NB4 (cell line): ENCODE measurements at regions not wholly inside any gene's neighbourhood (a gene's known extent, or its start where the extent isn't known, plus 50 kb on each side); places are given as distances from the start of the nearest gene placed in this dataset.

ENCODE experiments used
- DNase-seq: peaks from one replicate; pipeline ENCODE4 v3.0.0; 2010; ENCODE audit warnings: low read depth
- H3K4me3 ChIP-seq: one replicate; pipeline ENCODE4 v1.5.1; 2011; ENCODE audit warnings: mild to moderate bottlenecking, low read depth, low read length, moderate library complexity
- MYC ChIP-seq: IDR thresholded peaks from 2 replicates; pipeline ENCODE4 v1.6.1; 2011; ENCODE audit warnings: low read depth, low read length
- POLR2A ChIP-seq: IDR thresholded peaks from 2 replicates; pipeline ENCODE4 v1.6.1; 2011; ENCODE audit warnings: mild to moderate bottlenecking; ENCODE audit not compliant: insufficient read length; ENCODE audit errors: extremely low read depth
- TF ChIP-seq, protein P1 (sequence below): IDR thresholded peaks from 2 replicates; pipeline ENCODE4 v1.6.1; 2011; ENCODE audit warnings: low read depth, low read length
- TF ChIP-seq, protein P2 (sequence below): IDR thresholded peaks from one replicate; pipeline ENCODE4 v1.5.1; 2012; ENCODE audit warnings: low read depth, low read length

DNA sequence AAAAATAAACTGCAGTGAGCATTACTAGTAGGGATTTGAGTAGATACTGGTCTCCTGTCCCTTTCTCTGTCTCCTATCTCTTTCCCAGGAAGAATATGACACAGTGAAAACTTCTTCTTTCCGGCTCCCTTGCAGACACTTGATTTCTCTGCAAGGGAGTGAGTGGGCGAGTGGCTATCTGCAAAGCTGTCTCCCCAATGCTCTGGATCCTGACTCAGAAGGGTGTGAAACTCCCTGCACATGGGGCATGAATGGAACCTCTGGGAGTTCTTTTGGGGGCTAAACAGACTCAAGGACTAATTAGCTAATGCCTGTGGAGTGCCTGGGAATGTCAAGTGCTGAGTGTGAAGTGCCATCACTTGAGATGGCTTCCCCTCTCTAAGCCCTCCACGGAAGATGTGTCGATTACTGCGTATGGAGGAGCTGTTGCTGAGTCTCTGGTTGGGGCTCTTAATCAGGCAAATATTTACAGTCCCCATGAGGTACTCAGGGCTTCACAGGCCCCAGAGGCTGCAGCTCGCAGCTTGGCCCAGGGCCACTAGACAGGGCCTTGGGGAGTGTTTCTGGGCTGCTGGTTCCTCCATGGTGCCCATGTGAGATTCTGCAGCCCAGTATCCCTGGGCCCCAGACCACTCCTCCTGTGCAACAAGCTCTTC lies 139.8 kb downstream of the RPS24 start:
- DNase-seq = no peak
- TF ChIP-seq, protein P1, sequence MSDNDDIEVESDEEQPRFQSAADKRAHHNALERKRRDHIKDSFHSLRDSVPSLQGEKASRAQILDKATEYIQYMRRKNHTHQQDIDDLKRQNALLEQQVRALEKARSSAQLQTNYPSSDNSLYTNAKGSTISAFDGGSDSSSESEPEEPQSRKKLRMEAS = no peak
- TF ChIP-seq MYC (no peak), POLR2A (no peak)
- TF ChIP-seq, protein P2, sequence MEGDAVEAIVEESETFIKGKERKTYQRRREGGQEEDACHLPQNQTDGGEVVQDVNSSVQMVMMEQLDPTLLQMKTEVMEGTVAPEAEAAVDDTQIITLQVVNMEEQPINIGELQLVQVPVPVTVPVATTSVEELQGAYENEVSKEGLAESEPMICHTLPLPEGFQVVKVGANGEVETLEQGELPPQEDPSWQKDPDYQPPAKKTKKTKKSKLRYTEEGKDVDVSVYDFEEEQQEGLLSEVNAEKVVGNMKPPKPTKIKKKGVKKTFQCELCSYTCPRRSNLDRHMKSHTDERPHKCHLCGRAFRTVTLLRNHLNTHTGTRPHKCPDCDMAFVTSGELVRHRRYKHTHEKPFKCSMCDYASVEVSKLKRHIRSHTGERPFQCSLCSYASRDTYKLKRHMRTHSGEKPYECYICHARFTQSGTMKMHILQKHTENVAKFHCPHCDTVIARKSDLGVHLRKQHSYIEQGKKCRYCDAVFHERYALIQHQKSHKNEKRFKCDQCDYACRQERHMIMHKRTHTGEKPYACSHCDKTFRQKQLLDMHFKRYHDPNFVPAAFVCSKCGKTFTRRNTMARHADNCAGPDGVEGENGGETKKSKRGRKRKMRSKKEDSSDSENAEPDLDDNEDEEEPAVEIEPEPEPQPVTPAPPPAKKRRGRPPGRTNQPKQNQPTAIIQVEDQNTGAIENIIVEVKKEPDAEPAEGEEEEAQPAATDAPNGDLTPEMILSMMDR = no peak
- H3K4me3 ChIP-seq = no peak overlapping the region

DNA sequence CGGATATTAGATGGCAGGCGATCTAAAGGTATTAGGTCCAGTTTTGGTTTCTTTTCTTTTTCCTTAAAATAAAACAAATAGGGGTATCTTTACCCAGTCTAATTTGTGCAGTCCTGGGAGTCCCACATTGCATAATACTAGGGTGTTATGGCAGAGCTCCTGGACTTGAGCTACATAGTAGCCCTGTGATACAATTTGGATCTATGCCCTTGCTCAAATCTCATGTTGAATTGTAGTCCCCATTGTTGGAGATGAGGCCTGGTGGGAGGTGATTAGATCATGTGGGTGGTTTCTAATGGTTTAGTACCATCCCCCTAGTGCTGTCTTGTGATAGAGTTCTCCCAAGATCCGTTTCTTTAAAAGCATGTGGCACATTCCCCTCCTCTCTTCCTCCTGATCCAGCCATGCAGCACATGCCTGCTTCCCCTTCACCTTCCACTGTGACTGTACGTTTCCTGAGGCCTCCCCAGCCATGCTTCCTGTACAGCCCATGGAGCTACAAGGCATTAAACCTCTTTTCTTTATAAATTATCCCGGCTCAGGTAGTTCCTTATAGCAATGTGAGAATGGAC lies 141.9 kb downstream of the RPS24 start:
- no peak for TF ChIP-seq POLR2A
- TF ChIP-seq, protein P1 = no peak
- DNase-seq = no peak
- H3K4me3 ChIP-seq = no peak overlapping the region

DNA sequence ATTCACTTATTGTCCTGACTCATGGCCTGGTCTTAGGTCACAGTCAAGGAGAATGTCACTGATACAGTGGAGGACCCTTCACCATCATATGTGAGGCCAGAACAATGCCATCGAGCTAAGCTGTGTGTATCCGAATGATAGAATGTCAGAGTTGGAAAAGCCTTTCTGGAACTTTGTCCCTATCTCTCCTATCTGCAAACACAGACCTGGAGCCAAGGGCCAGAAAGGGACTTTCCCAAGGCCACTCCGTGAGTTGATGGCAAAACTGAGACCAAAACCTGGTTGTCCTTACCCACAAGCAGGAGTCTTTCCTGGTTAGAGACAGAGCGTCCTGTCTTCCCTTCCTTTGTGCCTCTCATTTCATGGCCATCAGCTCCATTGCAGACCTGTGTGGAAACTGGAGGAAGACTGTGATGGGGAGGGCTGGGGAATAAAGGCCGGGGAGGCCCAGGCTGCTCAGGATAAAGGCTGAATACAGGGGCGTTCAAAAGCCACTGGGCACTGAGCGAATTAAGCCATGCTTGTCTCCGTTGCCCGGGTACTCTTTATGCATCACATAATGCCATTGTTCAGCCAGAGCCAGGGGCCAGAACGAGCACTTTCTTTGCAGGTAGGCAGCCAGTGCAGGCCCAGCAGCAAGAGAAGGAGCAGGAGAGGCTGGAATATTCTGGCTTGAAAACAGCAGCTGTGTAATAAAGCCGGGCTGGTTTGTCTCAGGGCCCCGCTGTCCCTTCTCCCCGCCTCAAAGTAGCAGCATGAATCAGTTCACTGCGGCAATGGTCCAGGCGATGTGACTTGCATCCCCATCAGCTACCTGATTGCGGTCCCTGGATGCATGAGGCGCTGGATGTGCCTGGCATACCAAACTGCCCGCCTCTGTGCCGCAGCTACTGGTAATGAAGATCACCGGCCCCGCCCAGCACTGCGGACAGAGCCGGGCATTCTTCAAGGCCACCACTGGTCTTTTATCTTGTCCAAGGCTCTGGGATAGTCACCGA lies 143.0 kb downstream of the RPS24 start:
- H3K4me3 ChIP-seq = no peak overlapping the region
- DNase-seq = no peak
- TF ChIP-seq MYC (no peak), POLR2A (no peak)
- TF ChIP-seq, protein P2 = no peak
- TF ChIP-seq, protein P1 = no peak

DNA sequence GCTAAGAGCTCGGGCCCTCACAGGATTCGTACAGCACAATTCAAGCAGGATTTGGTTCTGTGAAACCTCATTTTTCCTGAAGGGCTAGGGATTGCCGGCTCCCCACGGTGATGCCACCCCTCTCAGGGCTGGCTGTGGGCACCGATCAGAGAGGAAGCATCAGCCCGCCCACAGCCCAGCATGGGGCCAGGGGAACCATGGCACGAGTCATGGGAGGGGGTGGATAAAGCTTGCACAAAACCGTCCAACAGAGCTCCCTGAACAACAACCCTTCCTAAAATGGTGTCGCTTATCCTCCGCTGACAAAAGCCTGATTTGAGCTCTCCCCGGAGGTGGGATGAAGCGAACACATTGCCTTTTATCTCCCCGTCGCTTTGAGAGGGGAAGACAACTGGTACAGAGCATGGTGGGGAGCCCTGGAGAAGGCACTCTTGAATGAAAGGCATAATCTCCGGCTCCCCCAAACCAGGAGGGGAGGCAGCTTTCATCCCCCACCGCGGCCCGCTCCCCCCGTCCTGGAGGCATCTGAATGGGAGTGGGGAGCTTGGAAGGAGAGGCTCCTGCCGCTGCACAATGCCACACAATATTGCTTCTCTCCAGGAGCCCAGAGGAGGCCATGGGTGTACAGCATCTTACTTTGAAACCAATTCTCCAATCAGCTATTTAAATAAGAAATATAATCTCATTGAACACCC lies 144.0 kb downstream of the RPS24 start:
- peak; percentile 38 for DNase-seq
- TF ChIP-seq, protein P2 = no peak
- no peak for TF ChIP-seq POLR2A
- TF ChIP-seq, protein P1 = no peak
- no peak for TF ChIP-seq MYC
- no peak overlapping the region for H3K4me3 ChIP-seq

DNA sequence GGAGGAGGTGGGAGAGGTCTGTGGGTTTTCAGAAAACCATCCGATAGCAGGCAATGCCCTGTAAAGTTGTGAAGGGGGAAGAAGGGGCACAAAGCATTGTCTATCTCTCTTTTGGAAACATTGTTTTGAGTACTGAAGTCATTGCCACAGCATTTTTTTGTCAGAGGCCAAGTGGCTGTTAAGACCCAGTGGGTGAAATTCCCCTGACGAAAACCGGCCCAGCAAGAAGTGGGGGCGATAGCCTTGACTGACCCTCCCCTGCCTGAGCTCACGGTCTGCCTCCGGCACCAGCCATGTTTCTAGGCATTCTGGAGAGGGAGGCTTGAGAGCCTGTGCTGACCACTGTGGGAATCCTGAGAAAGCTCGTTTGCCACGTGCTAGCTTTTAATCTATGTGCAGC lies 144.7 kb downstream of the RPS24 start:
- TF ChIP-seq, protein P2 = no peak
- TF ChIP-seq, protein P1 = no peak
- TF ChIP-seq MYC (no peak), POLR2A (no peak)
- no peak for DNase-seq
- no peak overlapping the region for H3K4me3 ChIP-seq
